PFSK-1 (cell line): ENCODE measurements at regions not wholly inside any gene's neighbourhood (a gene's known extent, or its start where the extent isn't known, plus 50 kb on each side); places are given as distances from the start of the nearest gene placed in this dataset.

Experiments used
- FOXP2 ChIP-seq: optimal IDR thresholded peaks from 2 replicates; pipeline ENCODE3; 2011; ENCODE audit warnings: borderline replicate concordance, control low read depth, inconsistent platforms; ENCODE audit not compliant: insufficient read depth; ENCODE audit errors: extremely low read length, extremely low read depth
- POLR2AphosphoS5 ChIP-seq: IDR thresholded peaks from 2 replicates; pipeline ENCODE4 v1.6.1; 2012; ENCODE audit warnings: low read depth, mild to moderate bottlenecking, control low read depth, low read length, moderate library complexity
- SIN3A ChIP-seq: IDR thresholded peaks from 2 replicates; pipeline ENCODE4 v1.6.1; 2012; ENCODE audit warnings: mild to moderate bottlenecking, low read length, moderate library complexity, borderline replicate concordance; ENCODE audit not compliant: insufficient read depth
- TAF1 ChIP-seq: IDR thresholded peaks from 2 replicates; pipeline ENCODE4 v1.6.1; 2012; ENCODE audit warnings: low read length, control low read depth, borderline replicate concordance; ENCODE audit not compliant: insufficient read depth
- TF ChIP-seq, protein P1 (sequence below), 2 experiments: IDR thresholded peaks; 2 replicates each; pipeline versions ENCODE4 v1.6.1 to v1.8.0; 2011 to 2012; ENCODE audit warnings: low read depth in 2 of 2, low read length in 2 of 2, control low read depth in 1 of 2, inconsistent platforms in 1 of 2, mild to moderate bottlenecking in 1 of 2, moderate library complexity in 1 of 2; ENCODE audit not compliant: insufficient read depth in 1 of 2

DNA sequence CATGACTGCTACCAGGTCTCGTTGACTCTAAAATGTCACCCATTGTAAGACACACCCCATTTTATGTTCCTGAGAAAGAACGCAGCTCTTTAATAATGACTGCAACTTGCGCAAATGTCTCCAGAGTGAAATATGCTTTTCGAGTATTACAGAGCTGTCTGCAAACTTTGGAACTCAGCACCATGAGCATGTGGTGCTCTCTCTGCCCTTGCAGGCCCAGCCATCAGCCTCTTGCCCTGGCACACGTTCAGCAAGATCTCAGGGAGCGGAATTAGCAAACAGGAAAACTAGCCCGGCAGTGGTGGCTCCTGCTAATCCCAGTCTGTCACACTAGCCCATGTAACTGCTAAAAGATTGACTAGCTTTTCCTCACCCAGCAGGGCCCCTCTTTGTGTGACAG lies 114.5 kb upstream of the SLC1A3 start:
- TF ChIP-seq TAF1 (no peak), FOXP2 (no peak), POLR2AphosphoS5 (no peak), SIN3A (no peak)
- TF ChIP-seq, protein P1, sequence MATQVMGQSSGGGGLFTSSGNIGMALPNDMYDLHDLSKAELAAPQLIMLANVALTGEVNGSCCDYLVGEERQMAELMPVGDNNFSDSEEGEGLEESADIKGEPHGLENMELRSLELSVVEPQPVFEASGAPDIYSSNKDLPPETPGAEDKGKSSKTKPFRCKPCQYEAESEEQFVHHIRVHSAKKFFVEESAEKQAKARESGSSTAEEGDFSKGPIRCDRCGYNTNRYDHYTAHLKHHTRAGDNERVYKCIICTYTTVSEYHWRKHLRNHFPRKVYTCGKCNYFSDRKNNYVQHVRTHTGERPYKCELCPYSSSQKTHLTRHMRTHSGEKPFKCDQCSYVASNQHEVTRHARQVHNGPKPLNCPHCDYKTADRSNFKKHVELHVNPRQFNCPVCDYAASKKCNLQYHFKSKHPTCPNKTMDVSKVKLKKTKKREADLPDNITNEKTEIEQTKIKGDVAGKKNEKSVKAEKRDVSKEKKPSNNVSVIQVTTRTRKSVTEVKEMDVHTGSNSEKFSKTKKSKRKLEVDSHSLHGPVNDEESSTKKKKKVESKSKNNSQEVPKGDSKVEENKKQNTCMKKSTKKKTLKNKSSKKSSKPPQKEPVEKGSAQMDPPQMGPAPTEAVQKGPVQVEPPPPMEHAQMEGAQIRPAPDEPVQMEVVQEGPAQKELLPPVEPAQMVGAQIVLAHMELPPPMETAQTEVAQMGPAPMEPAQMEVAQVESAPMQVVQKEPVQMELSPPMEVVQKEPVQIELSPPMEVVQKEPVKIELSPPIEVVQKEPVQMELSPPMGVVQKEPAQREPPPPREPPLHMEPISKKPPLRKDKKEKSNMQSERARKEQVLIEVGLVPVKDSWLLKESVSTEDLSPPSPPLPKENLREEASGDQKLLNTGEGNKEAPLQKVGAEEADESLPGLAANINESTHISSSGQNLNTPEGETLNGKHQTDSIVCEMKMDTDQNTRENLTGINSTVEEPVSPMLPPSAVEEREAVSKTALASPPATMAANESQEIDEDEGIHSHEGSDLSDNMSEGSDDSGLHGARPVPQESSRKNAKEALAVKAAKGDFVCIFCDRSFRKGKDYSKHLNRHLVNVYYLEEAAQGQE (IDR thresholded peaks at IDR 0.05; ENCODE audit: insufficient read depth in 1 of 2, low read depth in 2 of 2, low read length in 2 of 2) = no peak

DNA sequence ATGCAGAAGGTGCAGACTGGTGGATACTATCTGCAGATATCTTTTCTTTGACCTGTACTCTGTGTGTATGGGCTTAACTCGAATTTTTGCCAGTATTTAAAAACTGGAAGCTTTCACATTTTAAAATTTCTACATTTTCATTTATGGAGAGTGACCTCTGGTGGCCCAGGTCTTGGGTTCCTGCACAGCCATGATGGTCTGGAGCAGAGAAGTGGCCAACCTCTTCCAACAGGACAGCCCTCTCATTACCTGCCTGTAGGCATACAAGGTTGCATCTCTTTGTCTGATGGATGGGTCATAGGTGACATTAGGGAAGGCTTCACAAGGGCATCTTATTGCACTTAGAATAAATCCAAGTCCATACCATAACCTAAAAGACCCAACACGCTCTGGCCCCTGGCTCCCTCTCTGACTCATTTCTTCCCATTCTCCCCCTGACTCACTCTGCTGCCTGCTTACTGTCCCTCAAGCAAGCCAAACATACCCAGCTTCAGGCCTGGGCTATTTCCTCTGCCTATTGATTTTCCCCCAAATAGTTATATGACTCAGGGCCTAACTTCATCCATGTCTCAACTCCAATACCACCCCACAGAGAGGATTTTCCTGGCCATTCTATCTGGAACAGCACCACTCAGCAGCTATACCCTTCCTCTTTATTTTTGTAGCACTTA lies 113.3 kb upstream of the SLC1A3 start:
- TF ChIP-seq POLR2AphosphoS5 = no peak
- TF ChIP-seq FOXP2 = no peak
- TF ChIP-seq TAF1 = no peak
- TF ChIP-seq SIN3A = no peak
- TF ChIP-seq, protein P1 (IDR thresholded peaks at IDR 0.05; ENCODE audit: insufficient read depth in 1 of 2, low read depth in 2 of 2, low read length in 2 of 2) = no peak

DNA sequence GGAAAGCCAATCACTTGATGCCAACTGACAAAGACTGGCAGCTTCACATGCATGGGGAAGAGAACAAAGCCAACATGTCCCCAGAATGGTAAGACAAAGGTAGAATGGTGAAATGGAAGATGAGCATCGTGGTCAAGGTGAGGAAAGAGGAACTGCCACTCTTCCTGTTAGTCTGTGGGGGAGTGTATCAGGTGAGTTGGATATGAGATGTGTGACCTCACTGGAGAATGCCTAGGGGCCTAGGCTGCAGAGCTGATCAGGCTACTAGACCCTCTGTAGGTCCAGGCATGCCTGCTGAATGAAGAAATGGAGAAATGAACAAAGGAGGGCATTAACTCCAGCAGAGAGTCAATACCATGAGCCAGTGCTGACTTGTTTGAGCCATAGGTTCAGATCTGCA lies 112.4 kb upstream of the SLC1A3 start:
- TF ChIP-seq POLR2AphosphoS5 (no peak), TAF1 (no peak), SIN3A (no peak), FOXP2 (no peak)
- TF ChIP-seq, protein P1 (IDR thresholded peaks at IDR 0.05; ENCODE audit: insufficient read depth in 1 of 2, low read depth in 2 of 2, low read length in 2 of 2) = no peak

DNA sequence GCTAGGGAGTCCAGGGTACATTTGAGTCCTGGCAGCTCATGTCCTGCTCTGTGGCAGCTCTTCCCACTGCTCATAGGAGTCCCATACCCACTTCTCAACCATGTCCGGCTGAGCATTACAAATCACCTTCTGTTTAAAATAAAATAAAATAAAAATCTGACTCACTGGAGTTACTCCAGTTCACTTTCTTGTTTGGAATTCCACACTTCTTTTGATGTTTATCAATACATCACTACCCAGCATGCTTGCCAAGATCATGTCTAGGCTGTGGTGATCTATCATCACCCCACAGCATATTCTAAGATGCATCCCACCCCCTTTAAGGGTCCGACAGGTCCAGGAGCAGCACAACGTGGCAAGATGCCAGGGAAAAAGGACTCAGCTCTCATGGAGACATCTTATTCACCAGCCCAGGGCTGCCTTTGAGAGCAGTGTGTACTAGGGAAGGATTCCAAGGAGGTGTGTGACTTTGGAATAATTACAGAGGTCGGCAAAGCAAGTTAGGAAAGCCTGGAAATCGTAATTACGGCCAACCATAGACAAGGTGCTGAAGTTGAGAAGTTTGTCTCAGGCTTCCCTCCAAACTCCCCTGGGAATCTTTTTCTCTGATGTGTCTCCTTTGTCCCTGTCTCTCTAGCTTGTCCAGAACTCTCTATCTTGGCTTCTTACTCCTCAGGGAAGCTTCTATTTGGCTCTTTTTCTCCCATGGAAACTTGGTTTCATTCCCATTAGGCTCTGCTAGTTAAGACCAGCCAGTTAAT lies 111.4 kb upstream of the SLC1A3 start:
- TF ChIP-seq POLR2AphosphoS5 = no peak
- no peak for TF ChIP-seq FOXP2

DNA sequence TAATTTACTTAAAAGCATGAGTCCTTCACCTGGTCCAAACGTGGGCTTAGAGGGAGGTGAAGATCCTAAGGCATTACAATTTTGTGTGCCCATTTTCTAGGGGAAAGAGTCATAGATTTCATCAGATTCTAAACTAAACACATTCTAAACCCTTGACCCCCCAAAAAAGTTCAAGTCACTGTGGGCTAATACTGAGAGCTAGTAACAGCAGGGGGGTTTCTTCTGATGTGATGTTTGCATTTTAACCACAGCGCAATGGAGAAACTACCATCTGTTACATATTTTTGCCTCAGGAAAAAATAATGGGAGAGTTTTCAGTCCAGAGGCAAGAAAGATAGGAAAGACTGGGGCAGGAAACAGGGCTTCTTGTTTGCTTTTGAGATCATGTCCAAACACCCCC lies 110.8 kb upstream of the SLC1A3 start:
- TF ChIP-seq TAF1 (no peak), SIN3A (no peak), FOXP2 (no peak), POLR2AphosphoS5 (no peak)
- TF ChIP-seq, protein P1 (IDR thresholded peaks at IDR 0.05; ENCODE audit: insufficient read depth in 1 of 2, low read depth in 2 of 2, low read length in 2 of 2) = no peak
